WTC11 (cell line): ENCODE measurements at regions not wholly inside any gene's neighbourhood (a gene's known extent, or its start where the extent isn't known, plus 50 kb on each side); places are given as distances from the start of the nearest gene placed in this dataset.

Experiments used
- ATAC-seq: fragments of 200-7000 bp; cut with Tn5 transposase; 2 replicates; pipeline ENCODE4 v1.10.0; 2021; ENCODE audit warnings: mild to moderate bottlenecking, moderate library complexity
- CTCF ChIA-PET: fragments of 300-600 bp; sonication (Branson Sonifier 250); formaldehyde crosslinking; loops from one replicate; lab custom pipeline; 2021; ENCODE audit warnings: antibody characterized with exemption; lab: Charles Lee
- POLR2A ChIA-PET: fragments of 350-600 bp; sonication (Branson Sonifier 250); formaldehyde crosslinking; loops from one replicate; lab custom pipeline; 2021; ENCODE audit warnings: antibody characterized with exemption; lab: Charles Lee
- DNase-seq: peaks from one replicate; pipeline ENCODE4 v3.0.0; 2021; ENCODE audit warnings: low spot score
- H3K27ac Mint-ChIP-seq: 2 replicates; pipeline ENCODE4 v1.8.0; 2021; ENCODE audit warnings: mixed read lengths
- H3K27me3 Mint-ChIP-seq: 2 replicates; pipeline ENCODE4 v1.8.0; 2021; ENCODE audit warnings: low read depth, mild to moderate bottlenecking, moderate library complexity, mixed read lengths
- H3K36me3 Mint-ChIP-seq: 2 replicates; pipeline ENCODE4 v1.8.0; 2021; ENCODE audit warnings: mixed read lengths
- H3K4me1 Mint-ChIP-seq: 2 replicates; pipeline ENCODE4 v1.8.0; 2022; ENCODE audit warnings: mixed read lengths
- H3K4me3 Mint-ChIP-seq: 2 replicates; pipeline ENCODE4 v1.8.0; 2021; ENCODE audit warnings: mild to moderate bottlenecking, moderate library complexity, mixed read lengths
- H3K9me3 Mint-ChIP-seq: 2 replicates; pipeline ENCODE4 v1.8.0; 2021; ENCODE audit warnings: mixed read lengths
- ESRRA ChIP-seq: sonication (generic); formaldehyde crosslinking; IDR thresholded peaks from 2 replicates; pipeline ENCODE4 v1.8.1; 2022; ENCODE audit warnings: mild to moderate bottlenecking, missing genetic modification reagents, borderline replicate concordance
- FOXK1 ChIP-seq: sonication (generic); formaldehyde crosslinking; IDR thresholded peaks from 2 replicates; pipeline ENCODE4 v1.8.0; 2022; ENCODE audit warnings: mild to moderate bottlenecking, moderate library complexity, missing genetic modification reagents
- FOXP1 ChIP-seq: sonication (generic); formaldehyde crosslinking; IDR thresholded peaks from 2 replicates; pipeline ENCODE4 v1.8.0; 2022; ENCODE audit warnings: missing genetic modification reagents, mild to moderate bottlenecking, moderate library complexity, borderline replicate concordance
- HMGA2 ChIP-seq: fragments of 250-450 bp; sonication (Bioruptor Pico); IDR thresholded peaks from 2 replicates; pipeline ENCODE4 v1.4.0; 2021; ENCODE audit warnings: mild to moderate bottlenecking, moderate library complexity
- IRF2 ChIP-seq: sonication (generic); formaldehyde crosslinking; IDR thresholded peaks from 2 replicates; pipeline ENCODE4 v1.8.0; 2022; ENCODE audit warnings: low read depth, missing genetic modification reagents, borderline replicate concordance
- NFE2L1 ChIP-seq: sonication (generic); formaldehyde crosslinking; IDR thresholded peaks from 2 replicates; pipeline ENCODE4 v1.8.1; 2023; ENCODE audit warnings: missing genetic modification reagents
- NR1H2 ChIP-seq: sonication (generic); formaldehyde crosslinking; IDR thresholded peaks from 2 replicates; pipeline ENCODE4 v1.9.0; 2021; ENCODE audit warnings: mild to moderate bottlenecking, moderate library complexity, missing genetic modification reagents
- OVOL2 ChIP-seq: fragments of 250-450 bp; sonication (Bioruptor Pico); IDR thresholded peaks from 2 replicates; pipeline ENCODE4 v1.9.0; 2021; ENCODE audit warnings: mild to moderate bottlenecking, borderline replicate concordance
- RELA ChIP-seq: sonication (generic); formaldehyde crosslinking; IDR thresholded peaks from 2 replicates; pipeline ENCODE4 v1.8.1; 2022; ENCODE audit warnings: missing genetic modification reagents, mild to moderate bottlenecking, borderline replicate concordance
- RORB ChIP-seq: fragments of 250-450 bp; sonication (Bioruptor Pico); IDR thresholded peaks from 2 replicates; pipeline ENCODE4 v1.9.0; 2021; ENCODE audit warnings: mild to moderate bottlenecking
- SMAD4 ChIP-seq: sonication (generic); formaldehyde crosslinking; IDR thresholded peaks from 2 replicates; pipeline ENCODE4 v1.8.0; 2022; ENCODE audit warnings: mild to moderate bottlenecking, missing genetic modification reagents
- TP53 ChIP-seq: sonication (generic); formaldehyde crosslinking; IDR thresholded peaks from 2 replicates; pipeline ENCODE4 v1.8.1; 2023; ENCODE audit warnings: mild to moderate bottlenecking, missing genetic modification reagents
- ZNF138 ChIP-seq: sonication (generic); formaldehyde crosslinking; conservative IDR thresholded peaks from 2 replicates; pipeline ENCODE4 v1.8.1; 2022; ENCODE audit warnings: mild to moderate bottlenecking, moderate library complexity, missing genetic modification reagents
- ZNF232 ChIP-seq: sonication (generic); formaldehyde crosslinking; IDR thresholded peaks from 2 replicates; pipeline ENCODE4 v1.8.0; 2022; ENCODE audit warnings: mild to moderate bottlenecking, missing genetic modification reagents
- ZNF263 ChIP-seq: sonication (generic); formaldehyde crosslinking; IDR thresholded peaks from 2 replicates; pipeline ENCODE4 v1.8.1; 2022; ENCODE audit warnings: low read depth, mild to moderate bottlenecking, moderate library complexity, missing genetic modification reagents
- ZNF416 ChIP-seq: fragments of 250-450 bp; sonication (Bioruptor Pico); IDR thresholded peaks from 2 replicates; pipeline ENCODE4 v1.9.0; 2021; ENCODE audit warnings: mild to moderate bottlenecking, inconsistent platforms
- ZNF423 ChIP-seq: fragments of 250-450 bp; sonication (Bioruptor Pico); IDR thresholded peaks from 2 replicates; pipeline ENCODE4 v2.1.2; 2022; ENCODE audit warnings: mild to moderate bottlenecking, moderate library complexity
- TF ChIP-seq, protein P1 (sequence below): sonication (generic); formaldehyde crosslinking; conservative IDR thresholded peaks from 2 replicates; pipeline ENCODE4 v1.8.1; 2022; ENCODE audit warnings: mild to moderate bottlenecking, missing genetic modification reagents
- TF ChIP-seq, protein P2 (sequence below): sonication (generic); formaldehyde crosslinking; IDR thresholded peaks from 2 replicates; pipeline ENCODE4 v1.8.0; 2022; ENCODE audit warnings: mild to moderate bottlenecking, missing genetic modification reagents
- TF ChIP-seq, protein P3 (sequence below): fragments of 250-450 bp; sonication (Bioruptor Pico); IDR thresholded peaks from 2 replicates; pipeline ENCODE4 v1.9.0; 2021; ENCODE audit warnings: mild to moderate bottlenecking
- TF ChIP-seq, protein P4 (sequence below): fragments of 250-450 bp; sonication (Bioruptor Pico); IDR thresholded peaks from 2 replicates; pipeline ENCODE4 v1.8.0; 2021; ENCODE audit warnings: mild to moderate bottlenecking
- TF ChIP-seq, protein P5 (sequence below): fragments of 250-450 bp; sonication (Bioruptor Pico); IDR thresholded peaks from 2 replicates; pipeline ENCODE4 v1.9.0; 2021; ENCODE audit warnings: mild to moderate bottlenecking, borderline replicate concordance
- TF ChIP-seq, protein P6 (sequence below): sonication (generic); formaldehyde crosslinking; IDR thresholded peaks from 2 replicates; pipeline ENCODE4 v1.8.0; 2022; ENCODE audit warnings: mild to moderate bottlenecking, missing genetic modification reagents
- TF ChIP-seq, protein P7 (sequence below): sonication (generic); formaldehyde crosslinking; IDR thresholded peaks from 2 replicates; pipeline ENCODE4 v1.8.1; 2022; ENCODE audit warnings: mild to moderate bottlenecking, missing genetic modification reagents, moderate library complexity, borderline replicate concordance

DNA sequence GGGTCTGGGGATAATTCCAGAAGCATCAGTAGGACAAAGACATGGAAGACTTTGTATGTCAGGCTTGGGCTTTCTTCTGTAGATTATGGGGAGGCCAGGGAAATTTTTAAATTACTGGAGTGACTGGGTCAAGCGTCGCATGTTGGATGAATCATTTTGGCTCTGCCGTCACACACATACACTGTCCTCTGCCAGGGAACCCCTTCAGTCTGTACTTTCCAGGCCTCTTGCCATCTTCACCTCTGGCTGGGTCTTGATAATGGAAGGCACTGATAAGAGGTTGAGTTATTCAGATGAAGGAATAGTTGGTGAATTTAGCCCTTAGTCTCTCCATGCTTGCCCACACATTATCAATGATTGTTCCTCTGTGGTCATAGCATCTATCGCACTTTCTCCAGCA lies 895.1 kb upstream of the CELF4 start:
- TF ChIP-seq FOXP1 (CRISPR knock-in tag) (no peak), ZNF423 (CRISPR knock-in tag) (no peak), HMGA2 (CRISPR knock-in tag) (no peak), NR1H2 (CRISPR knock-in tag) (no peak), ZNF263 (CRISPR knock-in tag) (no peak), OVOL2 (CRISPR knock-in tag) (no peak), ZNF416 (CRISPR knock-in tag) (no peak), ZNF232 (CRISPR knock-in tag) (no peak), FOXK1 (CRISPR knock-in tag) (no peak), ZNF138 (CRISPR knock-in tag) (no peak), ESRRA (no peak)
- TF ChIP-seq, protein P1, sequence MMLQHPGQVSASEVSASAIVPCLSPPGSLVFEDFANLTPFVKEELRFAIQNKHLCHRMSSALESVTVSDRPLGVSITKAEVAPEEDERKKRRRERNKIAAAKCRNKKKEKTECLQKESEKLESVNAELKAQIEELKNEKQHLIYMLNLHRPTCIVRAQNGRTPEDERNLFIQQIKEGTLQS (CRISPR knock-in tag) = no peak
- TF ChIP-seq, protein P2, sequence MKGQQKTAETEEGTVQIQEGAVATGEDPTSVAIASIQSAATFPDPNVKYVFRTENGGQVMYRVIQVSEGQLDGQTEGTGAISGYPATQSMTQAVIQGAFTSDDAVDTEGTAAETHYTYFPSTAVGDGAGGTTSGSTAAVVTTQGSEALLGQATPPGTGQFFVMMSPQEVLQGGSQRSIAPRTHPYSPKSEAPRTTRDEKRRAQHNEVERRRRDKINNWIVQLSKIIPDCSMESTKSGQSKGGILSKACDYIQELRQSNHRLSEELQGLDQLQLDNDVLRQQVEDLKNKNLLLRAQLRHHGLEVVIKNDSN (CRISPR knock-in tag) = no peak
- TF ChIP-seq, protein P3, sequence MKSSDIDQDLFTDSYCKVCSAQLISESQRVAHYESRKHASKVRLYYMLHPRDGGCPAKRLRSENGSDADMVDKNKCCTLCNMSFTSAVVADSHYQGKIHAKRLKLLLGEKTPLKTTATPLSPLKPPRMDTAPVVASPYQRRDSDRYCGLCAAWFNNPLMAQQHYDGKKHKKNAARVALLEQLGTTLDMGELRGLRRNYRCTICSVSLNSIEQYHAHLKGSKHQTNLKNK = no peak
- TF ChIP-seq, protein P4, sequence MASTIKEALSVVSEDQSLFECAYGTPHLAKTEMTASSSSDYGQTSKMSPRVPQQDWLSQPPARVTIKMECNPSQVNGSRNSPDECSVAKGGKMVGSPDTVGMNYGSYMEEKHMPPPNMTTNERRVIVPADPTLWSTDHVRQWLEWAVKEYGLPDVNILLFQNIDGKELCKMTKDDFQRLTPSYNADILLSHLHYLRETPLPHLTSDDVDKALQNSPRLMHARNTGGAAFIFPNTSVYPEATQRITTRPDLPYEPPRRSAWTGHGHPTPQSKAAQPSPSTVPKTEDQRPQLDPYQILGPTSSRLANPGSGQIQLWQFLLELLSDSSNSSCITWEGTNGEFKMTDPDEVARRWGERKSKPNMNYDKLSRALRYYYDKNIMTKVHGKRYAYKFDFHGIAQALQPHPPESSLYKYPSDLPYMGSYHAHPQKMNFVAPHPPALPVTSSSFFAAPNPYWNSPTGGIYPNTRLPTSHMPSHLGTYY (CRISPR knock-in tag) = no peak
- TF ChIP-seq, protein P5, sequence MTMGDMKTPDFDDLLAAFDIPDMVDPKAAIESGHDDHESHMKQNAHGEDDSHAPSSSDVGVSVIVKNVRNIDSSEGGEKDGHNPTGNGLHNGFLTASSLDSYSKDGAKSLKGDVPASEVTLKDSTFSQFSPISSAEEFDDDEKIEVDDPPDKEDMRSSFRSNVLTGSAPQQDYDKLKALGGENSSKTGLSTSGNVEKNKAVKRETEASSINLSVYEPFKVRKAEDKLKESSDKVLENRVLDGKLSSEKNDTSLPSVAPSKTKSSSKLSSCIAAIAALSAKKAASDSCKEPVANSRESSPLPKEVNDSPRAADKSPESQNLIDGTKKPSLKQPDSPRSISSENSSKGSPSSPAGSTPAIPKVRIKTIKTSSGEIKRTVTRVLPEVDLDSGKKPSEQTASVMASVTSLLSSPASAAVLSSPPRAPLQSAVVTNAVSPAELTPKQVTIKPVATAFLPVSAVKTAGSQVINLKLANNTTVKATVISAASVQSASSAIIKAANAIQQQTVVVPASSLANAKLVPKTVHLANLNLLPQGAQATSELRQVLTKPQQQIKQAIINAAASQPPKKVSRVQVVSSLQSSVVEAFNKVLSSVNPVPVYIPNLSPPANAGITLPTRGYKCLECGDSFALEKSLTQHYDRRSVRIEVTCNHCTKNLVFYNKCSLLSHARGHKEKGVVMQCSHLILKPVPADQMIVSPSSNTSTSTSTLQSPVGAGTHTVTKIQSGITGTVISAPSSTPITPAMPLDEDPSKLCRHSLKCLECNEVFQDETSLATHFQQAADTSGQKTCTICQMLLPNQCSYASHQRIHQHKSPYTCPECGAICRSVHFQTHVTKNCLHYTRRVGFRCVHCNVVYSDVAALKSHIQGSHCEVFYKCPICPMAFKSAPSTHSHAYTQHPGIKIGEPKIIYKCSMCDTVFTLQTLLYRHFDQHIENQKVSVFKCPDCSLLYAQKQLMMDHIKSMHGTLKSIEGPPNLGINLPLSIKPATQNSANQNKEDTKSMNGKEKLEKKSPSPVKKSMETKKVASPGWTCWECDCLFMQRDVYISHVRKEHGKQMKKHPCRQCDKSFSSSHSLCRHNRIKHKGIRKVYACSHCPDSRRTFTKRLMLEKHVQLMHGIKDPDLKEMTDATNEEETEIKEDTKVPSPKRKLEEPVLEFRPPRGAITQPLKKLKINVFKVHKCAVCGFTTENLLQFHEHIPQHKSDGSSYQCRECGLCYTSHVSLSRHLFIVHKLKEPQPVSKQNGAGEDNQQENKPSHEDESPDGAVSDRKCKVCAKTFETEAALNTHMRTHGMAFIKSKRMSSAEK = no peak
- ChIA-PET CTCF (no interaction called here), POLR2A (no interaction called here)
- H3K27me3 Mint-ChIP-seq = no peaks in the 10 kb centered on the region
- no peak for DNase-seq
- H3K9me3 Mint-ChIP-seq = peaks cover 7% of the 10 kb centered on the region; the same call in 1 of the 2 replicates
- no peak overlapping the region for H3K4me3 Mint-ChIP-seq
- no peak overlapping the region for H3K27ac Mint-ChIP-seq
- no peaks in the 10 kb centered on the region for H3K36me3 Mint-ChIP-seq
- no peaks in the 10 kb centered on the region for H3K4me1 Mint-ChIP-seq
- ATAC-seq = no peak

DNA sequence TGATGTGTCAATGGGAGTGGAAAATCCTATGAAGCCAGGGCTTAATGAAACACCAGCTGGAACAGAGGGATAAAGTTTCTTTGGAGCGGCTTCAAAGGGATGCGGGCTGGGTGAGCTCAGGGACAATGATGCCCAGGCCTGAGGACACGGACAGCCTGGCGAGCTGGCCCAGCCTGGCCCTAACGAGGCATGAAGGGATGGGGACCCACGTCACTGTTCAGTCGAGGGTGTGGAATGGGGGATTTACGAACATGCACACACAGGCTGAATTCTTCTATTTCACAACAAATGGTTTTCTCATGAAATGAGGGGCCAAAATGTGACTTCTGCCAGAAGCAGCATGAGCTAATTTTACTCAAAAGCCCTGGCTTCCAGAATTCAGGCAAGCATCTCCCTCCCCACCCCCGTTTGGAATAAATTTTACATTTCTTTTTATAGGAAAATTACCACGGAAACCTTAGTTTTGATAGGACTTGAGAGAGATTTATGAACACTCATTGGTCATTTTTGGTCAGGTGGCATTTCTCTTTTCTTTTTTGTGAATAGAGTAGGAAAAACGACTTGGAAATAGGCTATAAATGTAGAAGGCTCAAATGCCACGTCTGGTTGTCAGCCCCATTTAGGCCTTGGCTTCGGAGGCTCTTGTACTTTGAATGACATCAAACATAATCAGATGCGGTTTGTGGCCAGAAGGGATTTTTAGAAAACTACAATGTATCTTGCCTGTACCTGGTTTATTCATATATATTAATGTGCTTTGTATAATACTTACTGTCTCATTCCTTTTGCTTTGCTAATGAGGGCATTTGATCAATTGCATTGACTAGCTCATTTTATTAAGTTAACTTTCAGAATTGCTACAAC lies 893.8 kb upstream of the CELF4 start:
- Mint-ChIP-seq H3K4me1 (no peaks in the 10 kb centered on the region), H3K4me3 (no peak overlapping the region), H3K9me3 (peaks cover 5% of the 10 kb centered on the region; the same call in 1 of the 2 replicates), H3K36me3 (no peaks in the 10 kb centered on the region), H3K27ac (no peak overlapping the region), H3K27me3 (no peaks in the 10 kb centered on the region; the same call in 1 of the 2 replicates)
- TF ChIP-seq TP53 (CRISPR knock-in tag) = no peak
- TF ChIP-seq, protein P6, sequence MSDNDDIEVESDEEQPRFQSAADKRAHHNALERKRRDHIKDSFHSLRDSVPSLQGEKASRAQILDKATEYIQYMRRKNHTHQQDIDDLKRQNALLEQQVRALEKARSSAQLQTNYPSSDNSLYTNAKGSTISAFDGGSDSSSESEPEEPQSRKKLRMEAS (CRISPR knock-in tag) = no peak
- TF ChIP-seq RELA (CRISPR knock-in tag) = no peak
- no peak for TF ChIP-seq SMAD4 (CRISPR knock-in tag)
- no peak for TF ChIP-seq NFE2L1
- no peak for TF ChIP-seq RORB (CRISPR knock-in tag)
- TF ChIP-seq, protein P7, sequence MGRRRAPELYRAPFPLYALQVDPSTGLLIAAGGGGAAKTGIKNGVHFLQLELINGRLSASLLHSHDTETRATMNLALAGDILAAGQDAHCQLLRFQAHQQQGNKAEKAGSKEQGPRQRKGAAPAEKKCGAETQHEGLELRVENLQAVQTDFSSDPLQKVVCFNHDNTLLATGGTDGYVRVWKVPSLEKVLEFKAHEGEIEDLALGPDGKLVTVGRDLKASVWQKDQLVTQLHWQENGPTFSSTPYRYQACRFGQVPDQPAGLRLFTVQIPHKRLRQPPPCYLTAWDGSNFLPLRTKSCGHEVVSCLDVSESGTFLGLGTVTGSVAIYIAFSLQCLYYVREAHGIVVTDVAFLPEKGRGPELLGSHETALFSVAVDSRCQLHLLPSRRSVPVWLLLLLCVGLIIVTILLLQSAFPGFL (CRISPR knock-in tag) = no peak
- no peak for TF ChIP-seq IRF2 (CRISPR knock-in tag)
- ChIA-PET CTCF (no interaction called here), POLR2A (no interaction called here)
- ATAC-seq (no peak), DNase-seq (no peak)
